ENCODE measurements at regions not wholly inside any gene's neighbourhood (a gene's known extent, or its start where the extent isn't known, plus 50 kb on each side); places are given as distances from the start of the nearest gene placed in this dataset.

DNA sequence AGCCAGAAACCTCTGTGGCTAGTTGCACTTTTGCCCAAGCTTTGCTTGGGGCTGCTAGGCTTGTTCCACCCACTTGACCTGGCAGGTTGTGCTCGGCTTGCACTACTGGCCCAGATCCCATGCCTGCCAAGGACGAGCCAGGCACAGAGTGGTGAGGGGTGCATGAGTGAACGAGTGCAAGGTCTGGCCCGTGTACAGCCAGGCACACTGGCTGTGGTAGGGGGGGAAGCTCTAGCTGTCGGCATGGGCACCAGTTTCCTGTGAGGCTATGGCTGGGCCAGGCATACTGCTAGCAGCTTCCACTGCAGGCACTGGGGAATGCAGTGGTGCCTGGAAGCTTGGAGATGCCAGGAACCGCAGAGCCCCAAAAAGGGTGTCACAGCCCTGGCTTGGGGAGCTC lies 210.4 kb downstream of the AKAIN1 start (continued):
- TF ChIP-seq, protein P1, sequence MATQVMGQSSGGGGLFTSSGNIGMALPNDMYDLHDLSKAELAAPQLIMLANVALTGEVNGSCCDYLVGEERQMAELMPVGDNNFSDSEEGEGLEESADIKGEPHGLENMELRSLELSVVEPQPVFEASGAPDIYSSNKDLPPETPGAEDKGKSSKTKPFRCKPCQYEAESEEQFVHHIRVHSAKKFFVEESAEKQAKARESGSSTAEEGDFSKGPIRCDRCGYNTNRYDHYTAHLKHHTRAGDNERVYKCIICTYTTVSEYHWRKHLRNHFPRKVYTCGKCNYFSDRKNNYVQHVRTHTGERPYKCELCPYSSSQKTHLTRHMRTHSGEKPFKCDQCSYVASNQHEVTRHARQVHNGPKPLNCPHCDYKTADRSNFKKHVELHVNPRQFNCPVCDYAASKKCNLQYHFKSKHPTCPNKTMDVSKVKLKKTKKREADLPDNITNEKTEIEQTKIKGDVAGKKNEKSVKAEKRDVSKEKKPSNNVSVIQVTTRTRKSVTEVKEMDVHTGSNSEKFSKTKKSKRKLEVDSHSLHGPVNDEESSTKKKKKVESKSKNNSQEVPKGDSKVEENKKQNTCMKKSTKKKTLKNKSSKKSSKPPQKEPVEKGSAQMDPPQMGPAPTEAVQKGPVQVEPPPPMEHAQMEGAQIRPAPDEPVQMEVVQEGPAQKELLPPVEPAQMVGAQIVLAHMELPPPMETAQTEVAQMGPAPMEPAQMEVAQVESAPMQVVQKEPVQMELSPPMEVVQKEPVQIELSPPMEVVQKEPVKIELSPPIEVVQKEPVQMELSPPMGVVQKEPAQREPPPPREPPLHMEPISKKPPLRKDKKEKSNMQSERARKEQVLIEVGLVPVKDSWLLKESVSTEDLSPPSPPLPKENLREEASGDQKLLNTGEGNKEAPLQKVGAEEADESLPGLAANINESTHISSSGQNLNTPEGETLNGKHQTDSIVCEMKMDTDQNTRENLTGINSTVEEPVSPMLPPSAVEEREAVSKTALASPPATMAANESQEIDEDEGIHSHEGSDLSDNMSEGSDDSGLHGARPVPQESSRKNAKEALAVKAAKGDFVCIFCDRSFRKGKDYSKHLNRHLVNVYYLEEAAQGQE (IDR thresholded peaks at IDR 0.05): no peak
- TF ChIP-seq FOXA2 (IDR thresholded peaks at IDR 0.05) (no peak), RXRA (IDR thresholded peaks at IDR 0.05) (no peak)

DNA sequence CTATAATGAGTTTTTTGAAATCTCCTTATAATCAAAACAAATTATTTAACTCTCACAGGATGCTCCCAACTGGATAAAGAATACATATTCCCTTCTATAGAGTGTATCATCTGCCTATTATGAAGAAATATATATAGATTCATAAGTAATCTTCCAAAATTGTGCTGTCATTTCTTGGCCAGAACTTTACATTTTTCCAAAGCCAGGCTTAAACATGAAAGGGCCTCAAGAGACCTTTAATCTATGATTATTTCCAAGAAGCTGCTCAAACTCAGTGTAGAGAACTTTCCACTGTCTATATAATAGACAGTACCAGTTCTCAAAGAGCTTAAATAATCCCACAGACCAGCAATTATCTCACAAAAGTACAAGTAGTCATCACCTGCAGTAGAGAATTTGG lies 211.0 kb downstream of the AKAIN1 start:
- Histone ChIP-seq H3K27me3 (ENCODE audit: control insufficient read depth in 4 of 4, insufficient read depth in 4 of 4, low read length in 3 of 4) (no peaks in the 10 kb centered on the region), H3K9ac (ENCODE audit: low read depth in 1 of 2, low read length in 2 of 2) (no peak overlapping the region), H3K4me3 (ENCODE audit: low read depth in 1 of 3, low read length in 3 of 3) (no peak overlapping the region), H3K4me1 (ENCODE audit: control insufficient read depth in 4 of 4, insufficient read depth in 4 of 4, low read length in 3 of 4) (no peaks in the 10 kb centered on the region), H3K9me3 (ENCODE audit: control insufficient read depth in 4 of 4, low read length in 3 of 4) (peaks cover 0 to 4% (median 0%) of the 10 kb centered on the region in 4 donors), H3K27ac (ENCODE audit: low read depth in 1 of 2, low read length in 2 of 2) (no peak overlapping the region), H3K36me3 (ENCODE audit: control insufficient read depth in 4 of 4, insufficient read depth in 3 of 4, low read depth in 1 of 4, low read length in 3 of 4) (no peaks in the 10 kb centered on the region)
- TF ChIP-seq, protein P2, sequence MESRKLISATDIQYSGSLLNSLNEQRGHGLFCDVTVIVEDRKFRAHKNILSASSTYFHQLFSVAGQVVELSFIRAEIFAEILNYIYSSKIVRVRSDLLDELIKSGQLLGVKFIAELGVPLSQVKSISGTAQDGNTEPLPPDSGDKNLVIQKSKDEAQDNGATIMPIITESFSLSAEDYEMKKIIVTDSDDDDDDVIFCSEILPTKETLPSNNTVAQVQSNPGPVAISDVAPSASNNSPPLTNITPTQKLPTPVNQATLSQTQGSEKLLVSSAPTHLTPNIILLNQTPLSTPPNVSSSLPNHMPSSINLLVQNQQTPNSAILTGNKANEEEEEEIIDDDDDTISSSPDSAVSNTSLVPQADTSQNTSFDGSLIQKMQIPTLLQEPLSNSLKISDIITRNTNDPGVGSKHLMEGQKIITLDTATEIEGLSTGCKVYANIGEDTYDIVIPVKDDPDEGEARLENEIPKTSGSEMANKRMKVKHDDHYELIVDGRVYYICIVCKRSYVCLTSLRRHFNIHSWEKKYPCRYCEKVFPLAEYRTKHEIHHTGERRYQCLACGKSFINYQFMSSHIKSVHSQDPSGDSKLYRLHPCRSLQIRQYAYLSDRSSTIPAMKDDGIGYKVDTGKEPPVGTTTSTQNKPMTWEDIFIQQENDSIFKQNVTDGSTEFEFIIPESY (IDR thresholded peaks at IDR 0.05): no peak
- TF ChIP-seq HNF4A (conservative IDR thresholded peaks at IDR 0.05) (no peak), EGR1 (IDR thresholded peaks at IDR 0.05; ENCODE audit: low read depth in 2 of 2) (no peak), SP1 (IDR thresholded peaks at IDR 0.05) (no peak), FOXA2 (IDR thresholded peaks at IDR 0.05) (no peak), RAD21 (IDR thresholded peaks at IDR 0.05) (no peak), JUND (IDR thresholded peaks at IDR 0.05) (no peak), HNF4G (IDR thresholded peaks at IDR 0.05) (no peak), TAF1 (conservative IDR thresholded peaks at IDR 0.05) (no peak)
- TF ChIP-seq, protein P3, sequence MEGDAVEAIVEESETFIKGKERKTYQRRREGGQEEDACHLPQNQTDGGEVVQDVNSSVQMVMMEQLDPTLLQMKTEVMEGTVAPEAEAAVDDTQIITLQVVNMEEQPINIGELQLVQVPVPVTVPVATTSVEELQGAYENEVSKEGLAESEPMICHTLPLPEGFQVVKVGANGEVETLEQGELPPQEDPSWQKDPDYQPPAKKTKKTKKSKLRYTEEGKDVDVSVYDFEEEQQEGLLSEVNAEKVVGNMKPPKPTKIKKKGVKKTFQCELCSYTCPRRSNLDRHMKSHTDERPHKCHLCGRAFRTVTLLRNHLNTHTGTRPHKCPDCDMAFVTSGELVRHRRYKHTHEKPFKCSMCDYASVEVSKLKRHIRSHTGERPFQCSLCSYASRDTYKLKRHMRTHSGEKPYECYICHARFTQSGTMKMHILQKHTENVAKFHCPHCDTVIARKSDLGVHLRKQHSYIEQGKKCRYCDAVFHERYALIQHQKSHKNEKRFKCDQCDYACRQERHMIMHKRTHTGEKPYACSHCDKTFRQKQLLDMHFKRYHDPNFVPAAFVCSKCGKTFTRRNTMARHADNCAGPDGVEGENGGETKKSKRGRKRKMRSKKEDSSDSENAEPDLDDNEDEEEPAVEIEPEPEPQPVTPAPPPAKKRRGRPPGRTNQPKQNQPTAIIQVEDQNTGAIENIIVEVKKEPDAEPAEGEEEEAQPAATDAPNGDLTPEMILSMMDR (IDR thresholded peaks at IDR 0.05; ENCODE audit: low read depth, low read length, missing input control): no peak
- TF ChIP-seq, protein P4, sequence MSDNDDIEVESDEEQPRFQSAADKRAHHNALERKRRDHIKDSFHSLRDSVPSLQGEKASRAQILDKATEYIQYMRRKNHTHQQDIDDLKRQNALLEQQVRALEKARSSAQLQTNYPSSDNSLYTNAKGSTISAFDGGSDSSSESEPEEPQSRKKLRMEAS (IDR thresholded peaks at IDR 0.05): no peak
- no peak for DNase-seq (ENCODE audit: low spot score)

Measured in liver (tissue), 7 donors.